Stimulated activated CD4-positive, alpha-beta T cell treated with anti-CD3 and anti-CD28 coated beads, Interleukin-15, amount 100 ng/mL, for 24 hours (primary cell): ENCODE measurements at regions not wholly inside any gene's neighbourhood (a gene's known extent, or its start where the extent isn't known, plus 50 kb on each side); places are given as distances from the start of the nearest gene placed in this dataset.
"Not testable (repeated sequence)": the region's sequence is repeated elsewhere in the genome, so short reads cannot be mapped to it uniquely, and the experiment has no call there.

Source experiments
- DNase-seq: peaks from one replicate; pipeline ENCODE4 v3.0.0-alpha.2; 2020

- DNase-seq = no peak
These were observed 293.1 kb downstream of the HS3ST3B1 start for GRCh38 chr17:14593956-14594355.

GRCh38 chr17:14590459-14591250 is 289.8 kb downstream of the HS3ST3B1 start:
- no peak for DNase-seq

GRCh38 chr17:14585099-14585498 is 284.2 kb downstream of the HS3ST3B1 start:
- DNase-seq = no peak

- DNase-seq = no peak
These were observed 282.1 kb downstream of the HS3ST3B1 start for GRCh38 chr17:14582996-14583395.

GRCh38 chr17:14581186-14581830 is 280.4 kb downstream of the HS3ST3B1 start:
- no peak for DNase-seq

- DNase-seq = no peak
These were observed 279.6 kb downstream of the HS3ST3B1 start for GRCh38 chr17:14580499-14580898.

- no peak for DNase-seq
These were observed 278.8 kb downstream of the HS3ST3B1 start for GRCh38 chr17:14579716-14580115.

- no peak for DNase-seq
These were observed 274.6 kb downstream of the HS3ST3B1 start for GRCh38 chr17:14575471-14575953.

GRCh38 chr17:14560325-14560724 is 259.4 kb downstream of the HS3ST3B1 start:
- not testable (repeated sequence) for DNase-seq

GRCh38 chr17:14559264-14560119 is 258.6 kb downstream of the HS3ST3B1 start:
- DNase-seq = no peak

- DNase-seq = no peak
These were observed 256.6 kb downstream of the HS3ST3B1 start for GRCh38 chr17:14557480-14557879.

GRCh38 chr17:14553847-14554246 is 253.0 kb downstream of the HS3ST3B1 start:
- no peak for DNase-seq

- no peak for DNase-seq
These were observed 251.4 kb downstream of the HS3ST3B1 start for GRCh38 chr17:14552306-14552705.

- DNase-seq = no peak
These were observed 246.7 kb downstream of the HS3ST3B1 start for GRCh38 chr17:14547556-14547955.

GRCh38 chr17:14547016-14547415 is 246.1 kb downstream of the HS3ST3B1 start:
- DNase-seq = no peak

- DNase-seq = no peak
These were observed 244.4 kb downstream of the HS3ST3B1 start for GRCh38 chr17:14545156-14545906.

GRCh38 chr17:14541714-14542113 is 240.8 kb downstream of the HS3ST3B1 start:
- no peak for DNase-seq

GRCh38 chr17:14539801-14540200 is 238.9 kb downstream of the HS3ST3B1 start:
- DNase-seq = no peak

- DNase-seq = not testable (repeated sequence)
These were observed 231.4 kb downstream of the HS3ST3B1 start for GRCh38 chr17:14532242-14532641.

- DNase-seq = no peak
These were observed 224.9 kb downstream of the HS3ST3B1 start for GRCh38 chr17:14525551-14526455.

- no peak for DNase-seq
These were observed 222.0 kb downstream of the HS3ST3B1 start for GRCh38 chr17:14522795-14523387.
